Suprapubic skin (tissue), 4 donors: ENCODE measurements at regions not wholly inside any gene's neighbourhood (a gene's known extent, or its start where the extent isn't known, plus 50 kb on each side); places are given as distances from the start of the nearest gene placed in this dataset.

Experiments used
- CTCF ChIP-seq, 2 donors: fragments of 200-600 bp in 1 of 2; fragments of 450-650 bp in 1 of 2; sonication (generic) in 1 of 2; IDR thresholded peaks; one replicate each; pipeline ENCODE4 v1.5.1; 2016 to 2019; ENCODE audit warnings: antibody characterized with exemption in 2 of 2, mild to moderate bottlenecking in 1 of 2, moderate library complexity in 1 of 2
- EP300 ChIP-seq: sonication (generic); formaldehyde crosslinking; IDR thresholded peaks from one replicate; pipeline ENCODE4 v1.6.1; 2017; ENCODE audit warnings: antibody characterized with exemption
- POLR2A ChIP-seq, 2 donors: fragments of 450-650 bp; IDR thresholded peaks; one replicate each; pipeline ENCODE4 v1.6.1; 2017; ENCODE audit warnings: antibody characterized with exemption in 2 of 2, mild to moderate bottlenecking in 2 of 2, moderate library complexity in 2 of 2
- POLR2AphosphoS5 ChIP-seq, 3 donors: sonication (generic); formaldehyde crosslinking; IDR thresholded peaks; one replicate each; pipeline ENCODE4 v1.6.1; 2017; ENCODE audit warnings: antibody characterized with exemption in 3 of 3

GRCh38 chr13:40285634-40286033 is 380.8 kb downstream of the FOXO1 start:
- TF ChIP-seq CTCF (IDR thresholded peaks at IDR 0.05) (no peak), POLR2AphosphoS5 (IDR thresholded peaks at IDR 0.05) (no peak), POLR2A (IDR thresholded peaks at IDR 0.05) (no peak), EP300 (no peak)
